Stimulated activated naive CD8-positive, alpha-beta T cell treated with anti-CD3 and anti-CD28 coated beads, Interleukin-15, amount 100 ng/mL, for 72 hours (primary cell): ENCODE measurements at regions not wholly inside any gene's neighbourhood (a gene's known extent, or its start where the extent isn't known, plus 50 kb on each side); places are given as distances from the start of the nearest gene placed in this dataset.
"Not testable (repeated sequence)": the region's sequence is repeated elsewhere in the genome, so short reads cannot be mapped to it uniquely, and the experiment has no call there.

ENCODE experiments used
- ATAC-seq: fragments of 150-1000 bp; cut with Tn5 transposase; 2 replicates; pipeline ENCODE4 v1.10.0; 2021; ENCODE audit warnings: mild to moderate bottlenecking, moderate library complexity
- DNase-seq, 2 donors: peaks; one replicate each; pipeline ENCODE4 v3.0.0; 2021 to 2022
- H3K27ac Mint-ChIP-seq, 2 donors: one replicate each; pipeline ENCODE4 v1.8.0; 2022; ENCODE audit warnings: mild to moderate bottlenecking in 2 of 2, mixed read lengths in 2 of 2, moderate library complexity in 2 of 2
- H3K27me3 Mint-ChIP-seq: one replicate; pipeline ENCODE4 v1.8.0; 2022; ENCODE audit warnings: mixed read lengths
- H3K4me1 Mint-ChIP-seq: one replicate; pipeline ENCODE4 v1.8.0; 2022; ENCODE audit warnings: mild to moderate bottlenecking, mixed read lengths
- H3K4me3 Mint-ChIP-seq, 2 donors: one replicate each; pipeline ENCODE4 v1.8.0; 2022; ENCODE audit warnings: mild to moderate bottlenecking in 2 of 2, mixed read lengths in 2 of 2, moderate library complexity in 1 of 2
- H3K9me3 Mint-ChIP-seq, 2 donors: one replicate each; pipeline ENCODE4 v1.8.0; 2022; ENCODE audit warnings: mixed read lengths in 2 of 2

DNA sequence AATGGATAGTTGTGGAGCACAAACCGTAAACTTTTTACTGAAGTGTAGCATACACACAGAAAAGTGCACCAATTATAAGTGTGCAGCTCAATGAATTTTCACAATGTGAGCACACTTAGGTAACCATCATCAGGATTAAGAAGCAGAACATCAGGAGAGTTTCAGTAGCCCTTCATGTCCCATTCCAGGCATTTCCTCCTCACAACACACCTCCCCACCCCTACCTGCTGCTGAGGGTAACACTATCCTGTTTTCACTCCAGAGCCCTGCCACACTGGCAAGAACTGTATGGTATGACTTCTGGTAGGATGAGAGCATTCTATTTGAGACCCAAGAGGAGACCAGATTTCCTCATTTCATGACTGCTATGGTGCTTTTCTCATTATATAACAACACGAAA, 166.5 kb downstream of the PPP1R3A start:
- H3K27me3 Mint-ChIP-seq, result no peaks in the 10 kb centered on the region
- no peak overlapping the region for H3K27ac Mint-ChIP-seq
- DNase-seq (no peak), ATAC-seq (no peak)
- H3K9me3 Mint-ChIP-seq, result peaks cover 2 to 3% of the 10 kb centered on the region in 2 donors
- no peak overlapping the region for H3K4me3 Mint-ChIP-seq
- no peaks in the 10 kb centered on the region for H3K4me1 Mint-ChIP-seq

DNA sequence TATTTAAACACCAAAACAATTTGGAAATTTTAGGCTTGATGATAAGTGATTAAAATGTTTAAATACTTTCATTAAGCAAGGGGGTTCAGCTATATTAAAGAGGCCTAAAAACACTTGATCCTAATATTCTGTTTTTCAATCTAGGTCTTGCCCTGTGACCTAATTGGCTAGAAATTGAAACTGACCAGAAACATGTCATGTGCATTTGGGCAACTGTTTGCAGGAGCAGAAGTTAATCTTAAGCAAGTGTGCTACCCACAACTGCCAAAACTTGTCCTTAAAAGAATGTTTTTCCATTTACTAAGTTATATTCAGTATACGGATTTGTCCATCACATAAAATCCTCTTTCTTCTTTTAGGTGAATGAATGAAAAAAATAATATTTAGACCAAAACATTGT, 167.3 kb downstream of the PPP1R3A start:
- no peaks in the 10 kb centered on the region for H3K27me3 Mint-ChIP-seq
- no peak overlapping the region for H3K4me3 Mint-ChIP-seq
- DNase-seq, result no peak
- peaks cover 0 to 3% of the 10 kb centered on the region in 2 donors for H3K9me3 Mint-ChIP-seq
- no peak for ATAC-seq
- H3K4me1 Mint-ChIP-seq, result no peaks in the 10 kb centered on the region
- no peak overlapping the region for H3K27ac Mint-ChIP-seq

DNA sequence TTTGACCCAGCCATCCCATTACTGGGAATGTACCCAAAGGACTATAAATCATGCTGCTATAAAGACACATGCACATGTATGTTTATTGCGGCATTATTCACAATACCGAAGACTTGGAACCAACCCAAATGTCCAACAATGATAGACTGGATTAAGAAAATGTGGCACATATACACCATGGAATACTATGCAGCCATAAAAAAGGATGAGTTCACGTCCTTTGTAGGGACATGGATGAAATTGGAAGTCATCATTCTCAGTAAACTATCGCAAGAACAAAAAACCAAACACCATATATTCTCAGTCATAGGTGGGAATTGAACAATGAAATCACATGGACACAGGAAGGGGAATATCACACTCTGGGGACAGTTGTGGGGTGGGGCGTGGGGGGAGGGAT, 170.4 kb downstream of the PPP1R3A start:
- not testable (repeated sequence) for H3K4me1 Mint-ChIP-seq

DNA sequence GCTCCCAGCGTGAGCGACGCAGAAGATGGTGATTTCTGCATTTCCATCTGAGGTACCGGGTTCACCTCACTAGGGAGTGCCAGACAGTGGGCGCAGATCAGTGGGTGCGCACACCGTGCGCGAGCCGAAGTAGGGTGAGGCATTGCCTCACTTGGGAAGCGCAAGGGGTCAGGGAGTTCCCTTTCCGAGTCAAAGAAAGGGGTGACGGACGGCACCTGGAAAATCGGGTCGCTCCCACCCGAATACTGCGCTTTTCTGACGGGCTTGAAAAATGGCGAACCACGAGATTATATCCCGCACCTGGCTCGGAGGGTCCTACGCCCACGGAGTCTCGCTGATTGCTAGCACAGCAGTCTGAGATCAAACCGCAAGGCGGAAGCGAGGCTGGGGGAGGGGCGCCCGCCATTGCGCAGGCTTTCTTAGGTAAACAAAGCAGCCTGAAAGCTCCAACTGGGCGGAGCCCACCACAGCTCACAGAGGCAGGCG, 175.8 kb downstream of the PPP1R3A start:
- ATAC-seq, H3K4me3 Mint-ChIP-seq, H3K27me3 Mint-ChIP-seq, DNase-seq, H3K4me1 Mint-ChIP-seq, H3K9me3 Mint-ChIP-seq, H3K27ac Mint-ChIP-seq: not testable (repeated sequence)

More for the DNA sequence above, 170.4 kb downstream of the PPP1R3A start:
- DNase-seq, H3K27ac Mint-ChIP-seq, ATAC-seq, H3K9me3 Mint-ChIP-seq, H3K27me3 Mint-ChIP-seq, H3K4me3 Mint-ChIP-seq: not testable (repeated sequence)

DNA sequence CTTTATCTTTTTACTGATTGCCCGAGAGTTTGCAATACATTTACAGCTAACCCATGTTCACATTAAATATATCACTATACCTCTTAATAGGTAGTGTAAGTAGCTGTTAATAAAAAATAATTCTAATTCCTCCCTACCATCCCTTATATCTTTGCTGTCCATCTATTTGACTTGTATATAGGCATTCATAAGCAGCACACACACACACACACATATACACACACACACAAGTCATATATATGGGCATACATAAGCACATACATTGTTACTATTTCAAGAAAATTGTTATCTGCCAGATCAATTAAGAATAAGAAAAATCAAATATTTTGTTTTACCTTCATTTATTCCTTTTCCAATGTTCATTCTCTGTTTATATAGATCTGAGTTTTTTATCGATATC, 176.4 kb downstream of the PPP1R3A start:
- no peaks in the 10 kb centered on the region for H3K4me1 Mint-ChIP-seq
- DNase-seq, result no peak
- H3K4me3 Mint-ChIP-seq, result no peak overlapping the region
- peaks cover 7 to 9% of the 10 kb centered on the region in 2 donors for H3K9me3 Mint-ChIP-seq
- no peak for ATAC-seq
- H3K27ac Mint-ChIP-seq, result no peak overlapping the region
- no peaks in the 10 kb centered on the region for H3K27me3 Mint-ChIP-seq

DNA sequence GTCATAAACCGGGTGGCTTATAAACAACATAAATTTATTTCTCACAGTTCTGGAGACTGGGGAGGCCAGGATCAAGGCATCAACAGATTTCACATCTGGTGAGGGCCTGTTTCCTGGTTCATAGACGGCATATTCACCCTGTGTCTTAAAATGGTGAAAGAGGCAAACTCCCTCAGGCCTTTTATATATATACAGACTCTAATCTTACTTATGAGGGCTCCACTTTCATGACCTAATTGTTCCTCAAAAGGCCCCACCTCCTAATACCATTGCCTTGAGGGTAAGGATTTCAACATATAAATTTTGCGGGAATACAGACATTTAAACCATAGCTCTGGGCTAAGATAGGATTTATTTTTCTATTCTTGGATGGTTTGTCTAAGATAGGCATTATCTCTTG, 187.2 kb downstream of the PPP1R3A start:
- DNase-seq (no peak), ATAC-seq (no peak)
- Mint-ChIP-seq H3K9me3 (no peaks in the 10 kb centered on the region), H3K4me1 (no peaks in the 10 kb centered on the region), H3K27me3 (no peaks in the 10 kb centered on the region), H3K4me3 (no peak overlapping the region), H3K27ac (no peak overlapping the region)

DNA sequence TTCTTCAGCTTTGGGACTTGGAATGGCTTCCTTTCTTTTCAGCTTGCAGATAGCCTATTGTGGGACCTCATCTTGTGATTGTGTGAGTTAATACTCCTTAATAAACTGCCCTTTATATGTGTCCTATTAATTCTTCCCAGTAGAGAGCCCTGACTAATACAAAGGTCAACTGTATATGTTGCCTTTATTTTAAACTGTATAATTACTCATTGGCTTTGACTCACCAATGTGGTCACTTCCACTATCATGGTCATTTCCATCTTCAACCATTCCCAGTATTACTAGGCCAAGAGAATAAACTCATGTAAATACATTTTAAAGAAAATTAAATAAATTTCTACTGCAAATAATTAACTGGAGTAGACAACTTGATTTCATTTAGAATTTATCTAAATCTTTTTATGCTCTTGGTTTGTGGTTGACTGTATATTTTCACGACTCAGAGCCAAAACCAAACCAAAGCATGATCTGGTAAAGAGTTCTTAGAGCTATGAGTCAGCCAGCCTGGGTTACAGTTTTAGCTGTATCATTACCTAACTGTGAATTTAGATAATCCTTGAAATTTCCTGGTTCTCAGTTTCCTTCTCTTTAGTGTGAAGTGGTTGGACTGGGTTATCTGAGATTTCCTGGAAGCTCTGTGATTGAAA, 188.4 kb downstream of the PPP1R3A start:
- no peaks in the 10 kb centered on the region for H3K9me3 Mint-ChIP-seq
- H3K27ac Mint-ChIP-seq, result no peak overlapping the region
- DNase-seq (no peak), ATAC-seq (no peak)
- no peaks in the 10 kb centered on the region for H3K27me3 Mint-ChIP-seq
- H3K4me1 Mint-ChIP-seq, result no peaks in the 10 kb centered on the region
- H3K4me3 Mint-ChIP-seq, result no peak overlapping the region

DNA sequence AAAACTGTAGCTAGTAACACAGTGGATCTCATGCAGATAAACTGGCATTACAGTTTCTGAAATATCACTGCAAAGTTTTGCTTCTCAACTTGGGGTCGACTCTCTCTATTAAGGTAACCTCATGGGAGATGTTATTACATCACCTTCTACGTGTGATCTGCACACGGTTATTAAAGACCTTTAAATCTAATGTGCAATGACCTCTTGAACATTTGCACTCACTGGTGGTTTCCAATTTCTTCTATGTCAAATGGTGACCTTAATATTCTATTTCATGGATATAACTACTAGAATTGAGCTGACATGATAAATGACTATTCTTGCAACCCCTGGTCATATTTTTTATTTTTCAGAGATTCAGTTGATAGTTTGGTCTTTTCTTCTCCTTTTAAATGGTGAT, 191.3 kb downstream of the PPP1R3A start:
- H3K27me3 Mint-ChIP-seq, result no peaks in the 10 kb centered on the region
- no peak for ATAC-seq
- no peaks in the 10 kb centered on the region for H3K9me3 Mint-ChIP-seq

DNA sequence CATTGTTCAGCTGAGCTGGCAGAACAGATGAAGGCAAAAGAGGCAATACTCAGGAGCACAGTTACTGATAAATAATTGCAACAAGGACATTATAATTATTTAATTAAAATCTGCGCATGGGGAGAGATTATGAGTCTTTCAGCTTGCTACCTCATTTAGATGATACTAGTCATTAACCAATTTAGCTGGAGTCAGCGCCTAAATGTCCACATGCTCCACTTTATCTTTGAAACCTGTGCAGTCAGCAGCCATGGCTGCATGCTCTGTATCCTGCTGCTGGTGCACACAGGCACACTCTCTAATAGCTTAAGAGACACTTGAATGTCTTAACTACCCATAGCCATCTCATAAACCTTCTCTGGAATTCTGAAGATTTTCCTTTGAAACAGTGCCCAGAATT, 196.8 kb downstream of the PPP1R3A start:
- ATAC-seq (no peak), DNase-seq (no peak)
- Mint-ChIP-seq H3K9me3 (no peaks in the 10 kb centered on the region), H3K27ac (no peak overlapping the region), H3K4me1 (no peaks in the 10 kb centered on the region), H3K27me3 (no peaks in the 10 kb centered on the region), H3K4me3 (no peak overlapping the region)

More for the DNA sequence above, 191.3 kb downstream of the PPP1R3A start:
- no peak overlapping the region for H3K27ac Mint-ChIP-seq
- DNase-seq, result no peak
- no peak overlapping the region for H3K4me3 Mint-ChIP-seq
- H3K4me1 Mint-ChIP-seq, result no peaks in the 10 kb centered on the region

DNA sequence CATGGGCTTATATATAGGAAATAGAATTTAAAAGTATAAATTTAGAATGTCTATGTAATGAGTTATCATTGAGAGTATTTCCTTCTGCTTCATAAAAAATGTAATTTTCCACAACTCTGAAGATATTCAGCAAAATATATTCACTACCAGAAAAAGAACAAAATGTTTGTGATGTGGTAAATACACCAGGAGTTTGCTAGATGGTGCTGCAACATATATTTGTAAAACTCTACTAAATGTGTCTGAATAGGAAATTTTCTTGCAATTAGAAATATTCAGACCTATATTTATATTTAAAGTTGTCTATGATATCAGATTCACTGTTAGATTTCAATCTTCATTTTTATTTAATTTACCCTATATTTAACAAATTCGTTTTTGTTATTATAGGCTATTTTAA, 201.1 kb downstream of the PPP1R3A start:
- no peak overlapping the region for H3K4me3 Mint-ChIP-seq
- DNase-seq, result no peak
- no peaks in the 10 kb centered on the region for H3K4me1 Mint-ChIP-seq
- H3K27me3 Mint-ChIP-seq, result no peaks in the 10 kb centered on the region
- no peak for ATAC-seq
- no peak overlapping the region for H3K27ac Mint-ChIP-seq
- H3K9me3 Mint-ChIP-seq, result no peaks in the 10 kb centered on the region

DNA sequence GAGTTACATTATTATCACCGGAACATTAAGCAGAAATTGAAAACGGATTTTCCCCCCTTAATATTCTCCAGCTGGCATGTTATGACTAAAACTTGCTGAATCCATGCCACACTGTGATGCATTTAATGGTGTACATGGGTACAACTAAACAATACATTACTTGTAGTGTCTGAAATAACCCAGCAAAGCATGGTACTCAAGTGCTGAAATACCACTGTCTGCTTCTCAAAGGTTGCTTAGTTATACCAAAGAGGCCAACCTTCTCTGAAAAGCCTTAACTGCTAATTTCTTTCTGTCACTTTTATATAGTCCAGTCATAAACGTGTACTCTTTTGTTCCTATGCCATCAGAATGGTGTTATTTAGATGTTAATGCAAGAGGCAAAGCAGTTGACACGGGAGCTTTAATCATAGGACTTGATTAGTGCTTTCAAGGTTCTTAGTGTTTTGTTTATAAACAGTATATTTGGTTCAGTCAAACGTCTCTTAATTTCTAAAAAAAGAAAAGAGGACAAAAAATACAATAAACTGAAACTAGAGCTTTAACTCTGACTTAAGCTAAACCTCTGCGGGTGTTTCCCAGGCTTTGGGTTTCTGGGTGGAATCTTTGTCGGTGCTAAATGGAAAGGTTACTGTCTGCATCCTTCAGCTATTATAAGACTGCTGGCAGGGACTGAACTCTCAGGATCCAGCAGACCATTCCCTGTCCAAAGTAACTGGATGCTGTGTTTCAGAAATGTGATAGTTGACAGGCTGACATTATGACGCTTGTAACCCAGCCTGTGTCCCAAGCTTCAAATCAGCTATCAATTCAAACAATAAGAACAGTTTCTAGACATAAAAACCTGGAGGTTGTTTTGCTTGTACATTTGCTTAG, 202.6 kb downstream of the PPP1R3A start:
- Mint-ChIP-seq H3K27ac (no peak overlapping the region), H3K27me3 (no peaks in the 10 kb centered on the region), H3K9me3 (no peaks in the 10 kb centered on the region), H3K4me1 (no peaks in the 10 kb centered on the region), H3K4me3 (no peak overlapping the region)
- DNase-seq (no peak), ATAC-seq (no peak)

DNA sequence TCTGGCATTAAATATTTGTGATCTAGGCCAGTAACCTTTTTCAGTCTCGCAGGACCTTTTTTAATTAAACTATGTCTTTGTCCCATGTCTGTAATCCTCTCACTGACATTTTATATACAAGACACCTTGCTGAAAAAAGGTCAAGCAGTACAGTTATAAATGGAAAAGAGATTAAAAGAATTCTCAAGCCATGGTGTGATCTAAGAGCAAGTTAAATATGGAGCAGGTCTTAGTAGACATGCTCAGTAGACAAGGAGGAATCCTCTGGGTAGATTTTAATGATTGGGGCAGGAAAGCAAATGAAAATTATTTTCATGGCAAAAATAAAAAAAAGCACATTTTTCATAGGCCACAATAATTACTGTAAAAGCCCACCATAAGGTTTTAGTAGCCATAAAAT, 203.5 kb downstream of the PPP1R3A start:
- Mint-ChIP-seq H3K4me3 (no peak overlapping the region), H3K9me3 (no peaks in the 10 kb centered on the region), H3K4me1 (no peaks in the 10 kb centered on the region), H3K27me3 (no peaks in the 10 kb centered on the region), H3K27ac (no peak overlapping the region)
- ATAC-seq (no peak), DNase-seq (no peak)

DNA sequence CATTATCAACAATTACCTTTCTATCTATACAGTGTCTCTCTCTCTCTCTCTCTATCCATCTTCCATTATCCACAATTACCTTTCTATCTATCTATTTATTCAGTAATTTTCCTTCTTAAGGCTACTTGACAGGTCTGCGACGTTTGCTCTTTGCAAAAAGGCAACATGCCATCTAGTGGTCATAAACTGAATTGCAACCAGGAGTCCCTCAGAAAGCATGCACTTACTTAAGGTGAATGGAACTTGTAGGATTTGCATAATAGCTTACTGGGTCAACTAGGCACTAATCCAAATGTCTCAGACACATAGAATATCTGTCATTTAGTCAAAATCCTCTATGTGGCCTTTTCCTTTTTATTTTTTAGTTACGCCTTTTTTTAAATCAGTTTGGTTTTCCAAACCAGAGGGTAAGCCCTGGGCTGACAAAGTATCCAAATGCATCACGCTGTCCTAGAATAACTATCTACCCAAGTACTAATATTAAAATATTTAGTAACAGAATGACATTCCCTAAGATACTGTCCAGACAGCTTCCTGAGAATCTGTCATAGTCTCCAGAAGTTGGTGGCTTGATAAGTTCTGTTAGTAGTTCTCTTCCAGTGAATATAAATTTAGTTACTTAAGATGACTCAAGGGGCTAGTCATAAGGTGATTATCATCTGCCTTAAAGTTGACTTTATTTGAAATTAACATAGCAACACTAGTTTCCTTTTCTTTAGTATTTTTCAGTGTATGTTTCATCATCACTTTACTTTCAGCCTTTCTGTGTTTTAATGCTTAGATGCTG, 208.3 kb downstream of the PPP1R3A start:
- no peak overlapping the region for H3K4me3 Mint-ChIP-seq
- no peaks in the 10 kb centered on the region for H3K27me3 Mint-ChIP-seq
- H3K9me3 Mint-ChIP-seq, result no peaks in the 10 kb centered on the region
- no peaks in the 10 kb centered on the region for H3K4me1 Mint-ChIP-seq
- ATAC-seq (peak; percentile 68), DNase-seq (peak; percentile 11 to 27)
- H3K27ac Mint-ChIP-seq, result no peak overlapping the region

DNA sequence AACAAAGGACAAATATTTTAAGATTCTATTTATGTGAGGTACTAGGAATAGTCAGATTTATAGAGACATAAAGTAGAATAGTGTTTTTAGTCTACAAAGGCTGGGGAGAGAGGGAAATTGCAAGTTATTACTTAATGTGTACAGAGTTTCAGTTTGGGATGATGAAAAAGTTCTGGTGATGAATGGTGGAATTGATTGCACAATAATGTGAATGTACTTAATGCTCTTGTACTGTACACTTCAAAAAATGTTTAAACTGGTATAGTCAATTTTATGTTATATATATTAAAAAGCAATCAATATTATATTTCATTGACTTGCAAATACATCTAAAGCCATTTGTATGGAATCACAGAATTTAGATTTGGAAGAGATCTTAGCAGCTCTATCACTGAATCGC, 213.4 kb downstream of the PPP1R3A start:
- Mint-ChIP-seq H3K9me3 (no peaks in the 10 kb centered on the region), H3K4me3 (no peak overlapping the region), H3K27ac (no peak overlapping the region), H3K27me3 (no peaks in the 10 kb centered on the region), H3K4me1 (no peaks in the 10 kb centered on the region)
- DNase-seq (no peak), ATAC-seq (no peak)

DNA sequence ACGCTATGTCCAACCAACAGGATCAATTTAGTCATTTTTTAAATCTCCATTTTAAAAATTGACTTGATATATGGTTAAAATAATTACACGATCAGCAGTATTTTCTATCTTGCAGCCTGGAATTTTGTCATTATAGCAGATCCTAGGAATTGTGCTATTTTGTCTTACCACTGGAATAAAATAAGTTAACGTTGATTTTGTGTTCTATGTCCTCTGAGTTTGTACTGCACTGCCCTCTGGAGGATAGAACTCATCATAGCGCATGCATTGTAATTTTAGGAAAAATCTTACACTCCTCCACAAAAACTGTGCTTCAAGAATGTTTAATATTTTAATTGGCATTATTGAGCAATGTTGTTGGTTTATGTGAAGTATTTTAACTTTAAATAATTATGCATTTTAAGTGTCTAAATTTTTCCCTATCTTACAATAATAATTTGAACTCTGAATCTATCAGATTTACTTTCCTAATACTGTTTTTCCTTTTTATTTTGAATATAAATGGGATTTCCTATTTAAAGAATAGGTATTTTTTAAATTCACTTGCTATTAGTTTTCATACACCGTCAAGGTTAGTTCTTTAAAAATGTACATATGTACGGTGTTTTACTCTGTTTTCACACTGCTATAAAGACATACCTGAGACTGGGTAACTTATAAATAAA, 220.1 kb downstream of the PPP1R3A start:
- H3K4me3 Mint-ChIP-seq, result no peak overlapping the region
- ATAC-seq (no peak), DNase-seq (no peak)
- H3K27me3 Mint-ChIP-seq, result peaks cover 6% of the 10 kb centered on the region
- no peak overlapping the region for H3K27ac Mint-ChIP-seq
- H3K9me3 Mint-ChIP-seq, result no peaks in the 10 kb centered on the region
- no peaks in the 10 kb centered on the region for H3K4me1 Mint-ChIP-seq
